ENCODE measurements at regions not wholly inside any gene's neighbourhood (a gene's known extent, or its start where the extent isn't known, plus 50 kb on each side); places are given as distances from the start of the nearest gene placed in this dataset.

DNA sequence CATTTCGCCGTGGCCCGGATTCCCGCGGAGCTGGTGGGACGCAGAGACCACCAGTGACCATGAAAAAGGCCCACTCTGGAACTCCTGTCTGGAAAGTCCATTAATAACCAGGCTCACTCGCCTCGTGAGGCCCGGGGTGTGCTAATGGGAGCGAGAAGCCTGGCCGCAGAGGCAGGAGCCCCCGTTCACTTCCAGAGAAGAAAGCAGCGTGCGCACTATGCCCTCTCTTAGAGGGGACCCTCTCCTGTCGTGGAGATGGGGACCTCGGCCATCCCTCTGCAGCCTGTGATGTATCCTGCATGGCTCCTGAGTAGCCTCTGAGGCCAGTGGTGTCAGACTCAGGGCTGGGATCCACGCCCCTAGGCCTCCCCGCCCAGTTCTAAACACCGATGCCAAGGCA is 134.1 kb upstream of the VRK1 start:
- DNase-seq (ENCODE audit: low read depth): no peak
- no peak overlapping the region for H3K4me3 ChIP-seq (ENCODE audit: control insufficient read depth, low read depth, low read length)
- TF ChIP-seq, protein P1, sequence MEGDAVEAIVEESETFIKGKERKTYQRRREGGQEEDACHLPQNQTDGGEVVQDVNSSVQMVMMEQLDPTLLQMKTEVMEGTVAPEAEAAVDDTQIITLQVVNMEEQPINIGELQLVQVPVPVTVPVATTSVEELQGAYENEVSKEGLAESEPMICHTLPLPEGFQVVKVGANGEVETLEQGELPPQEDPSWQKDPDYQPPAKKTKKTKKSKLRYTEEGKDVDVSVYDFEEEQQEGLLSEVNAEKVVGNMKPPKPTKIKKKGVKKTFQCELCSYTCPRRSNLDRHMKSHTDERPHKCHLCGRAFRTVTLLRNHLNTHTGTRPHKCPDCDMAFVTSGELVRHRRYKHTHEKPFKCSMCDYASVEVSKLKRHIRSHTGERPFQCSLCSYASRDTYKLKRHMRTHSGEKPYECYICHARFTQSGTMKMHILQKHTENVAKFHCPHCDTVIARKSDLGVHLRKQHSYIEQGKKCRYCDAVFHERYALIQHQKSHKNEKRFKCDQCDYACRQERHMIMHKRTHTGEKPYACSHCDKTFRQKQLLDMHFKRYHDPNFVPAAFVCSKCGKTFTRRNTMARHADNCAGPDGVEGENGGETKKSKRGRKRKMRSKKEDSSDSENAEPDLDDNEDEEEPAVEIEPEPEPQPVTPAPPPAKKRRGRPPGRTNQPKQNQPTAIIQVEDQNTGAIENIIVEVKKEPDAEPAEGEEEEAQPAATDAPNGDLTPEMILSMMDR (conservative IDR thresholded peaks at IDR 0.05; ENCODE audit: control insufficient read depth, insufficient read depth, low read depth, low read length): no peak

DNA sequence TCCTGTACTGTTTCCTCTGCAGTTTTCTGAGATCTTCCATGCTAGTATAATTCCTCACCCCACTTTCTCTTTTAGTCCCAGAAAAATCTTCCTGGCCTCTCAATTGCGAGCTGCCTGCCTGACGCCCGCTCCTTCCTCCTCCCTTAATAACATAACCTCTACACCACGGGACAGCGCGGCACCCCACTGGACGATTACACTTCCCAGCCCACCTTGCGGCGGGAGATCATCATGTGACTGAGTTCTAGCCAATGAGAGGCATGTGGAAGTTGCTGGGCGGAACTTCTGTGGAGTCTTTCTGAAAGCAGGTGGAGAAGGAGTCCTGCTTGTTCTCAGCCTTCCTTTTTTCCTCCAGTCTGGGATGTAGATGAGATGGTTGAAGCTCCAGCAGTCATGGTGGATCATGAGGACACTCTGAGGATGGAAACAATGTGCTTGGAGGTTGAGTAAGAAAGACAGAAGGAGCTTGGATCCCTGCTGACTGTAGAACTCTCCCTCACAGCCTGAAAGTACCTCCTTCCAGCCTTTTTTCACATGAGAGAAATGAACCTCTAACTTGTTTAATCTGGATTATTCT is 133.6 kb upstream of the VRK1 start:
- no peak for DNase-seq (ENCODE audit: low read depth)
- TF ChIP-seq, protein P1 (conservative IDR thresholded peaks at IDR 0.05; ENCODE audit: control insufficient read depth, insufficient read depth, low read depth, low read length): no peak
- H3K4me3 ChIP-seq (ENCODE audit: control insufficient read depth, low read depth, low read length): no peak overlapping the region

DNA sequence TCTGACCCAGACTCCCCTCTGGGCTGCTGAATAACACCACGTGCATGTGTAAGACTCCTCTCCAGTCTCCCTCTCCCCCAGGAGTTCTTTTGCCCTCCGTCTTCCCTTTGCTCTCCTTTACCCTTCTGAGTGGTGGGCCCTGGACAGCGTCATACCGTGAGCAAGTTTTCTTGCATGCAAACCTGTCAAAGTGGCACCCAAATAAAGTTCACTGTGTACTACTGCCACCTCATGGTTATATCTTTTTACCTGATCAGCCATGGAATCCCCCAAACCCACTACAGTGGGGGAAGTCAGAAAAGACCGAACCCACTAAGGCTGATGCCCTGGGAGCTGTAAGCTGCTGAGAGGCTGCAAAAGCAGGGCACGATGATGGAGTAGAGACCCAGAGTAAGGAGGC is 131.1 kb upstream of the VRK1 start:
- TF ChIP-seq, protein P1 (conservative IDR thresholded peaks at IDR 0.05; ENCODE audit: control insufficient read depth, insufficient read depth, low read depth, low read length): no peak
- no peak overlapping the region for H3K4me3 ChIP-seq (ENCODE audit: control insufficient read depth, low read depth, low read length)
- no peak for DNase-seq (ENCODE audit: low read depth)

DNA sequence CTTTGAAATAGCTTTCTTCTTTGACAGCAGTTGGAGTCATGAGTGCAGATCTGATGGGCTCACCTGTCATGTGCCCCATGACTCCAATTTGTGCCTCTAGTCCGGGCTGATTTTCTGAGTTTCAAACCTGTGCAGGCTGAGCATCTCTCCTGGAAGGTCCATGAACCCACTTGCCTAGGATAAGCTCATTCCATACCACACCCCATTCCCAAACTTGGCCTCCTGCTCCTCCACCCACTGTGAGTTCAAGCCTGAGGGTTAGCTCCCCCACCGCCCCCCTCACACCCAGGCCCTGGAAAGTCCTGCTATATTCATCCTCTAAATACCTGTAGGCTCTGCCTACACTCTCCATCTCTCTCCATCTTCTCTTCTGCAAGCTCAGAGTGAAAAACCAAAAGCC is 126.8 kb upstream of the VRK1 start:
- DNase-seq (ENCODE audit: low read depth): no peak
- H3K4me3 ChIP-seq (ENCODE audit: control insufficient read depth, low read depth, low read length): no peak overlapping the region
- TF ChIP-seq, protein P1 (conservative IDR thresholded peaks at IDR 0.05; ENCODE audit: control insufficient read depth, insufficient read depth, low read depth, low read length): no peak

DNA sequence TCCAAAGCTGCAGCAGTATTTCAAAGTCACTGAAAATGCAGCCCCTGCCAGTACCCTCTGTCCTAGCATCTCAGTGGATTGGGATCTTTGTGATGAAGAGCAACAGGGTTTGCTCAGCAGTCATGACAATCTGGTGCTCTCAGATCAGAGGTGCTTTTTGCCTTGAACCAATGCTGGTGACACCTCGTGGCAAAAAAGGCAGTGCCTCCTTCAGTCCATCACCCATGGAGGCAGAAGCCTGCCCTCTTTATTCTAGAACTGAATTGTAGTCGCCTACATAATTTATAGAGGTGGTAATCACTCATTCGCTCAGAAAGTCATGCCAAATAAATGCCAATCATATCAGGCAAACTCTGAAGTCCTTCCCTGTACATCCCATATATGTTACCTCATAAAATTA is 126.0 kb upstream of the VRK1 start:
- DNase-seq (ENCODE audit: low read depth): no peak
- no peak overlapping the region for H3K4me3 ChIP-seq (ENCODE audit: control insufficient read depth, low read depth, low read length)
- TF ChIP-seq, protein P1 (conservative IDR thresholded peaks at IDR 0.05; ENCODE audit: control insufficient read depth, insufficient read depth, low read depth, low read length): no peak

DNA sequence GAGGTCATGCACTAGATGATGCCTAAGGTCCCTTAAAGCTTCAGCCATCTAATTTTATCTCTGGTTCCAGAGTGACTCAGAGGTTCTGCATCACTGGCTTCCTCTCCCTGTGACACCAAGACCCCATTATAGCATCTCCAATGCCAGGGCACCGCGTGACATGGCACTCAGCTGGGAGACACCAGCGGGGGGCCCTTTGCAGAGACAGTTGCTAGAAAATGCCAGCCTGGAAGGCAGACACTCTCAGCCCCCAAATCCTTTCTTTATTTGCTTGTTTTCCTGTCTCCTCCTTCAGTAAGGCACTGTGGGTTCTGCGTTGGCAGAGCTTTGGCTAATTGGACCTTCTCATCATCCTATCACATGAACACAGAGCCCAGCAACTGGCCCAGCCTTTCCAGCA is 123.5 kb upstream of the VRK1 start:
- no peak for DNase-seq (ENCODE audit: low read depth)
- TF ChIP-seq, protein P1 (conservative IDR thresholded peaks at IDR 0.05; ENCODE audit: control insufficient read depth, insufficient read depth, low read depth, low read length): no peak
- no peak overlapping the region for H3K4me3 ChIP-seq (ENCODE audit: control insufficient read depth, low read depth, low read length)

DNA sequence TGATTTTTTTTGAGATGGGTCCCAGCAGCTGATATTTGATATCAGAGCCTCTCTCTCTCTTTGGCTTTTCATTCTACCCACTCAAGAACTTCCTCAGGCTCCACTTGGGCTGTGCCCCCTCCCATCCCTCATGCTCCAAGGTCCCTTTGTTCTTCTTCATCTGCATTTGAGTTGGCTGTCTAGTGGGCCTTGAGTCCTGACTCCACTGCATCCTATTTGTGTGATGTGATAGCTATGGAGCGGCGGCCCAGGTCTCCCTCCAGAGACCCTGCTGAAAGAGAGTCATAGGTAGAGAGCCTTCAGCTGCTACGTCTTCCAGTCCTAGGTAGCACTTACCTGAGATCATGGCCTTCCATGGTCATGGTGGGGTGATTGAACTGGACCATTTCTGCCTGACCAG is 123.1 kb upstream of the VRK1 start:
- no peak for DNase-seq (ENCODE audit: low read depth)
- TF ChIP-seq, protein P1 (conservative IDR thresholded peaks at IDR 0.05; ENCODE audit: control insufficient read depth, insufficient read depth, low read depth, low read length): no peak
- H3K4me3 ChIP-seq (ENCODE audit: control insufficient read depth, low read depth, low read length): no peak overlapping the region
